22Rv1 (cell line): ENCODE measurements at regions not wholly inside any gene's neighbourhood (a gene's known extent, or its start where the extent isn't known, plus 50 kb on each side); places are given as distances from the start of the nearest gene placed in this dataset.

Experiments
- CTCF ChIP-seq: fragments of 450-650 bp; IDR thresholded peaks from 2 replicates; pipeline ENCODE4 v1.5.1; 2017; ENCODE audit warnings: mild to moderate bottlenecking
- ZFX ChIP-seq: fragments of 450-650 bp; IDR thresholded peaks from 2 replicates; pipeline ENCODE4 v1.6.1; 2017; ENCODE audit warnings: antibody characterized with exemption, borderline replicate concordance

GRCh38 chr7:155147172-155147571, 77.0 kb downstream of the HTR5A start:
- TF ChIP-seq CTCF (no peak), ZFX (no peak)
